ENCODE measurements at regions not wholly inside any gene's neighbourhood (a gene's known extent, or its start where the extent isn't known, plus 50 kb on each side); places are given as distances from the start of the nearest gene placed in this dataset.

GRCh38 chr2:180360283-180360618 lies 353.2 kb upstream of the CWC22 start:
- intact Hi-C loops (cut with DNase I) = no loop called here
- 47 to 55% methylated on average over 2 of the region's 2 CpGs for WGBS, 2 donors

DNA sequence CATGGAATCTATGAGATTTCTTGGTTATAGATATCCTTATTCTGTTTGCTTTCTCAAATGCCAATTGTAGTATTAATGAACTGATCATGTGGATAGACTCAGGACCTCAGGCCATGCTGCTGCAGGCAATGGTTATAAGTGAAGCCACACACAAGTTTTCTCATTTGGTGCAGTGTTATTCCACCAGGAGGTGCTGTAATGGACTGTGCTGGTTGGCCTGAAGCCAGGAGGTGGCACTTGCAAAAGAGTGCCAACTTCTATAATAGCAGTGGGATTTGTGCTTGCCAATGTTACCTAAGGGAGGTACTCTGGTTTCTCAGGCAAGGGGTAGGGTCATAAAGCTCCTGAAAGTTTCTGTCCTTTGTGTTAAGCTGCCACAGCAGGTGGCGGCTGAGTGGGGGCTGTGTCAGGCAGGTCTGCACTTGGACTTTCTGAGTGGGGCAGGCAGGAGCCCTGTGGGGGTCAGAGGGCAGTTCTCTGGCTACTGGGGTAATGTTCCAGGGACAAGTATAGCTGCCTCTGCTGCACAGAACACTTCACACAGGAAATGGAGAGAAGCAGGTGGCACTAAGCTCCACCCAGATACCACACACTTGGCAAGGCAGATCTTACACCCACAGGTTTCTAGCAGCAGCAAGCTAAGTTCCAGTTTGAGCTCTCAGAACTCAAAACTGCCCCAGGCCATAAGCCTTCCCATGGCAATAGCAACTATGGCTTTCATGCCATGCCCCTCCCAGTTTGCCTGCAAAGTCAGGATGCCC lies 352.6 kb upstream of the CWC22 start:
- no peak for ATAC-seq
- WGBS, 2 donors = 91 to 100% methylated on average over 1 of the region's 1 CpG
- intact Hi-C loops (cut with DNase I) = no loop called here
- H3K27ac ChIP-seq = no peak overlapping the region
- H3K27me3 ChIP-seq = no peaks in the 10 kb centered on the region
- no peak overlapping the region for H3K4me3 ChIP-seq
- TF ChIP-seq, protein P1, sequence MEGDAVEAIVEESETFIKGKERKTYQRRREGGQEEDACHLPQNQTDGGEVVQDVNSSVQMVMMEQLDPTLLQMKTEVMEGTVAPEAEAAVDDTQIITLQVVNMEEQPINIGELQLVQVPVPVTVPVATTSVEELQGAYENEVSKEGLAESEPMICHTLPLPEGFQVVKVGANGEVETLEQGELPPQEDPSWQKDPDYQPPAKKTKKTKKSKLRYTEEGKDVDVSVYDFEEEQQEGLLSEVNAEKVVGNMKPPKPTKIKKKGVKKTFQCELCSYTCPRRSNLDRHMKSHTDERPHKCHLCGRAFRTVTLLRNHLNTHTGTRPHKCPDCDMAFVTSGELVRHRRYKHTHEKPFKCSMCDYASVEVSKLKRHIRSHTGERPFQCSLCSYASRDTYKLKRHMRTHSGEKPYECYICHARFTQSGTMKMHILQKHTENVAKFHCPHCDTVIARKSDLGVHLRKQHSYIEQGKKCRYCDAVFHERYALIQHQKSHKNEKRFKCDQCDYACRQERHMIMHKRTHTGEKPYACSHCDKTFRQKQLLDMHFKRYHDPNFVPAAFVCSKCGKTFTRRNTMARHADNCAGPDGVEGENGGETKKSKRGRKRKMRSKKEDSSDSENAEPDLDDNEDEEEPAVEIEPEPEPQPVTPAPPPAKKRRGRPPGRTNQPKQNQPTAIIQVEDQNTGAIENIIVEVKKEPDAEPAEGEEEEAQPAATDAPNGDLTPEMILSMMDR (IDR thresholded peaks at IDR 0.05) = peak in 1 of 7 experiments; percentile 11
- no peak for TF ChIP-seq POLR2A (IDR thresholded peaks at IDR 0.05)
- H3K9me3 ChIP-seq = no peaks in the 10 kb centered on the region
- no peaks in the 10 kb centered on the region for H3K36me3 ChIP-seq (replicated peaks in 1 of 2; ENCODE audit: insufficient read depth in 1 of 2, low read depth in 2 of 2)
- peak in 3 of 4 donors; percentile 6 to 40 (median 20) for DNase-seq
- no peaks in the 10 kb centered on the region for H3K4me1 ChIP-seq

More at GRCh38 chr2:180360283-180360618, 353.2 kb upstream of the CWC22 start:
- no peak for ATAC-seq
- no peak for TF ChIP-seq POLR2A (IDR thresholded peaks at IDR 0.05)
- TF ChIP-seq, protein P1 (IDR thresholded peaks at IDR 0.05) = no peak
- no peaks in the 10 kb centered on the region for H3K36me3 ChIP-seq (replicated peaks in 1 of 2; ENCODE audit: insufficient read depth in 1 of 2, low read depth in 2 of 2)
- no peaks in the 10 kb centered on the region for H3K9me3 ChIP-seq
- DNase-seq = no peak
- H3K27ac ChIP-seq = no peak overlapping the region
- no peaks in the 10 kb centered on the region for H3K27me3 ChIP-seq
- no peaks in the 10 kb centered on the region for H3K4me1 ChIP-seq
- H3K4me3 ChIP-seq = no peak overlapping the region

- Histone ChIP-seq H3K4me1 (no peaks in the 10 kb centered on the region), H3K27me3 (no peaks in the 10 kb centered on the region), H3K27ac (no peak overlapping the region), H3K9me3 (no peaks in the 10 kb centered on the region), H3K36me3 (replicated peaks in 1 of 2; ENCODE audit: insufficient read depth in 1 of 2, low read depth in 2 of 2) (no peaks in the 10 kb centered on the region), H3K4me3 (no peak overlapping the region)
- TF ChIP-seq, protein P1 (IDR thresholded peaks at IDR 0.05) = no peak
- TF ChIP-seq POLR2A (IDR thresholded peaks at IDR 0.05) = no peak
- ATAC-seq = no peak
- WGBS, 2 donors = 63 to 75% methylated on average over 2 of the region's 2 CpGs
- DNase-seq = no peak
- intact Hi-C loops (cut with DNase I) = no loop called here
These were observed 351.4 kb upstream of the CWC22 start for GRCh38 chr2:180358458-180358857.

GRCh38 chr2:180356676-180357075 lies 349.6 kb upstream of the CWC22 start:
- Histone ChIP-seq H3K27me3 (no peaks in the 10 kb centered on the region), H3K27ac (no peak overlapping the region), H3K4me1 (no peaks in the 10 kb centered on the region), H3K36me3 (replicated peaks in 1 of 2; ENCODE audit: insufficient read depth in 1 of 2, low read depth in 2 of 2) (no peaks in the 10 kb centered on the region), H3K9me3 (no peaks in the 10 kb centered on the region), H3K4me3 (no peak overlapping the region)
- TF ChIP-seq, protein P1 (IDR thresholded peaks at IDR 0.05) = no peak
- no peak for TF ChIP-seq POLR2A (IDR thresholded peaks at IDR 0.05)
- DNase-seq = no peak
- intact Hi-C loops (cut with DNase I) = no loop called here
- no peak for ATAC-seq

DNA sequence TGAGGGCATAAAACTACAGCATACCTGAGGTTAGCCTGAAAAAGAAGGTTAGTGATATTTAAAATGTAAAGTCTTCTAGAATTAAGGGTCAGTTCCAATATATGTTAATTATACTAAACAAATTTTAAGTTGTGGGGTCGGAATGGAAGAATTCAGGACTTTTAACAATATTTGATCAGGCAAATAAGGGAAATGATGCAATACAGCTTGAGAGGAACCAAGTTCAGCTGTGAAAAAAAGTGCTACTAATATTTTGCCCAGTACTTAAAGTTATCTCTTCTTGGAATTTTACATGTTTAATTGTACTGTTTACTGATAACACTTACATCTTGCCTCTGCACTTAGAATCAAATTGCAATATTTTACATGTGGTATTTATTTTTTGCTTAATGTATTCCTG lies 345.5 kb upstream of the CWC22 start:
- ATAC-seq (no peak), DNase-seq (no peak)
- intact Hi-C loops (cut with DNase I) = no loop called here
- H3K4me3 ChIP-seq = no peak overlapping the region
- no peaks in the 10 kb centered on the region for H3K9me3 ChIP-seq
- no peak overlapping the region for H3K27ac ChIP-seq
- WGBS, 2 donors = 2 to 15% methylated on average over 1 of the region's 1 CpG
- TF ChIP-seq, protein P1 (IDR thresholded peaks at IDR 0.05) = no peak
- TF ChIP-seq POLR2A (IDR thresholded peaks at IDR 0.05) = no peak
- no peaks in the 10 kb centered on the region for H3K36me3 ChIP-seq (replicated peaks in 1 of 2; ENCODE audit: insufficient read depth in 1 of 2, low read depth in 2 of 2)
- H3K27me3 ChIP-seq = no peaks in the 10 kb centered on the region
- no peaks in the 10 kb centered on the region for H3K4me1 ChIP-seq
